NCI-H1092 treated with DMSO at 0.1 percent for 48 hours (cell line): ENCODE measurements at regions not wholly inside any gene's neighbourhood (a gene's known extent, or its start where the extent isn't known, plus 50 kb on each side); places are given as distances from the start of the nearest gene placed in this dataset.
"Not testable (repeated sequence)": the region's sequence is repeated elsewhere in the genome, so short reads cannot be mapped to it uniquely, and the experiment has no call there.

Experiments
- DNase-seq: peaks from one replicate; lab custom pipeline; 2025; lab: John Stamatoyannopoulos, UW

DNA sequence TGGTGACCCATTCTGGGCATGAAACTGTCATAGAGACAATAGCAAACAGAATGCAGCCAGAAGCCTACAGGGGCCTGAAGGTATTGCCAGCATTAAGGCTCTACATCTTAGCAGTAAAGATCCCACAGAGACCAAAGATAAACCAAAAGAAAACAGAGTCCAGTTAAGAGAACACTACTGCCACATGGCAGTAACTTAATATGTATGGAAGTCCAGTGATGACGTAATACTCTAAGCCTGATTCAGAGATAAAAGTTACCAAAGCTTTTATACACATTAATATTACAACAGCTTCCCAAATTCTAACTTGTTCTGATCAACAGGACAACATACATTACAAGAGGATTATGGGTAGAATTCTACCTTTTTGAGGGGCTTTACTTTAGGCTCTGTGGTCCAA is 371.5 kb downstream of the PRELID2 start:
- DNase-seq = no peak

DNA sequence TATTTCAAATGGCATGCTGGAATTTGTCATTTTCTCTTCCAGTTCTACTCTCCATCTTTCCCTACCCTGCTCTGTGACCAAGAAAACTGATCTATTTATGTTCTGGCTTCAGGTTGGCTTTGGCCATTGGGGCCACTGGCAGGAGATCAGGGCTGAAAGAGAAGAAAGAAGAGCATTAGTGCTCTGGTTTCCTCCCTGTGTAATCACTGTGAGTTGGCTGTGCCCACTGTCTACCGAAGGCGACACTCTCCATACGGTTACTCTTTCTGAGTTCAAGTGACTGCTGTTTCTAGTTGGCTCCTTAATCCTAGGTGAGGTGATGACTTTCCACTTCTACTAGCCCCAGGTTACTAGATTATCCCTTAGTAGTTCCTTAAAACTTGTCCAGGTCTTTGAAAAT is 372.6 kb downstream of the PRELID2 start:
- no peak for DNase-seq

DNA sequence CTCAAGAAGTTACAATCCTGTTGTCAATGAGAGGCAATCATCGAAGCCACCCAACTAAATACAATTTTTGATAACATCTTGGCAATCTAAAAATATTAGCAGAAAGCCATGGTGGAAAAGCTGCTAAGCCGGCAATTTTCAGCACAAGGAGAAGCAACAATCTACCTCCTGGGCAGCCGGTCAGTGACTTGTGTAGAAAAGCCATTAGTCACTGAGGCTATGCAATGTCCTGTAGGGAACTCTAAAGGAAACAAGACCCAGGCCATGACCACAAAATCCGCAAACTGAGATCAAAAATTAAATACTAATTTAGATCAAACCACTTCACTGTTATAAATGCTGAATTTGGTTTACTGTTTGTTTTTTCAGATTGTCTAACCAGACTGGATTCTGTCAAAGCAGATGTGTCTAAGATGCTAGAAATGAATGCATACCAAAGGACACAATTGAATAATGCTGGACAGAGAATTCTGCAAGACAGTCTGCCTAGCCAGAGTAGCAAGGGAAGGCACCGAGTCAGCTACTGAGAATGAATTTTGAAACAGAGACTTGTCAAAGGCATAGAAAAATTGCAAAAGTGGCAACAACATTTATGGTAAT is 384.8 kb downstream of the PRELID2 start:
- DNase-seq = no peak

DNA sequence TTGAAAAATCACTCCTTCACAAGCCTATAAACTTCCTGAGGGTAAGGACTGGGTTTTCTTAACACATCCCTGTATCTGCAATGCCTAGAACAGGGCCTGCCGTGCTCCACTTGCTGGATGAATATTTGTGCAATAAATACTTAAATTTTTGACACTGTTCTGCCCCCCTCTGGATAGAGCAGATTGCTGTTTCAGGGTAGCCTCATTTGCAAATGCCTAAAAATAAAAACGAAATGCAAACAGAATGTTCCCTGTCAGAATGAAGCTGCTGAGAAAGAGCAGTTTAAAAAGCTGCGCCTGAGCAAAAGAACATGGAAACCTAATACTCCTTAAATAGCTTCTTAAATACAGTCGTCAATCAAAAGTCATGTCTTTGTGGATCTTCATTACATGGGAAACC is 385.3 kb downstream of the PRELID2 start:
- no peak for DNase-seq

DNA sequence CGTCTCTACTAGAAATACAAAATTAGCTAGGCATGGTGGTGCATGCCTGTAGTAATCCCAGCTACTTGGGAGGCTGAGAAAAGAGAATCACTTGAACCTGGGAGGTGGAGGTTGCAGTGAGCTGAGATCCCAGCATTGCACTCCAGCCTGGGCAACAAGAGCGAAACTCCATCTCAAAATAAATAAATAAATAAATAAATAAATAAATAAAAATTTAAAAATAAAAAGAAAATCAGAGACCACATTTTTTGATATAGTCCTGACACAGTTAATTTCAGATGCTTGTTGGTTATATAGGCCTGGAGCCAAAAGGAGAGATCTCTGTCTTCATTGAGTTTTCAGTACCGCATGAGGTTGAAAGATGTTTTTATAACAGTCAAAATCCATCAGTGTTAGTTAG is 388.3 kb downstream of the PRELID2 start:
- not testable (repeated sequence) for DNase-seq

DNA sequence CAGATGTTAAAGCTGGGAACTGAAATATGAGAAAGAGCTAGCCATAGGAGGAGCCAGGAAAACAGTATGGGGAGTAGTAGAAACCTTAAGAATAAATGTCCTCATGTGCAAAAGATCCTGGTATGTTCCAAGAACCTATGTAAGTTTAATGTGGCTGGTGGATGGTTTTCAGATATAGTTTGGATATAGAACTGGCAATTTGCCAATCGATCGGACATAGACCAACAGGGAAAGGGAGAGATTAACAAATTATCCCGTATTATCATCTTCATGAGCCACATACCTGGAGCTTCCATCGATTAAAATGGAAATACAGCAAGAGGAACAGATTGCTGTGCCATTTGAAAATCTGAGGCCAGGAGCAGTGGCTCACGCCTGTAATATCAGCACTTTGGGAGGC is 388.7 kb downstream of the PRELID2 start:
- DNase-seq = no peak

DNA sequence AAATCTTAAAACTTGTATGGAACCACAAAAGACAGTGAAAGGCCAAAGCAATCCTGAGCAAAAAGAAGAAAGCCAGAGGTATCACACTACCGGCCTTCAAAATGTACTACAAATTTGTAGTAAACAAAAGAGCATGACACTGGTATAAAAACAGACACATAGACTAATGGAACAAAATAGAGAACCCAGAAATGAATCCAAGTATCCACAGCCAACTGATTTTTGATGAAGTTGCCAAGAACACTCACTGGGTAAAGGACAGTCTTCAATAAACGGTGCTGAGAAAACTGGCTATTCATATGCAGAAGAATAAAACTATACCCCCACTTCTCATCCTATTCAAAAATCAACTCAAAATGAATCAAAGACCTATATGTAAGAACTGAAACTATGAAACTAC is 390.1 kb downstream of the PRELID2 start:
- DNase-seq = no peak

DNA sequence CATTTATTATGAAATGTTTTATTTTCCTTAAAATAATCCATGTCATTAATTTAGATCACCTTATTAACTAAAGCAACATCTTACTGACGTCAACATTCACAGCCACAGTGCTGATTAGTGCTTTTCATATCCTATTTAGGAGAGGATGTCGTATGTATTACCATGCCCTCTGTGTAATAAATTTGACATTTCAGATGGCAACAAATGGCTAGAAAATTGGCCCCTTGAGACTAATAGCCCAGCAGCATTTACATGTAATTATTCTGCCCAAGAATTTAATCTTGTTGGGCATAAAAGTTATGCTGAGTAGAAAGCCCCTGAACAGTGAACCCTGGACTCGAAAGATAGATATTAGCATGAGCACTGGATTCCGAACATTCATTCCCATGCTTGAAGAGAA is 391.2 kb downstream of the PRELID2 start:
- no peak for DNase-seq

DNA sequence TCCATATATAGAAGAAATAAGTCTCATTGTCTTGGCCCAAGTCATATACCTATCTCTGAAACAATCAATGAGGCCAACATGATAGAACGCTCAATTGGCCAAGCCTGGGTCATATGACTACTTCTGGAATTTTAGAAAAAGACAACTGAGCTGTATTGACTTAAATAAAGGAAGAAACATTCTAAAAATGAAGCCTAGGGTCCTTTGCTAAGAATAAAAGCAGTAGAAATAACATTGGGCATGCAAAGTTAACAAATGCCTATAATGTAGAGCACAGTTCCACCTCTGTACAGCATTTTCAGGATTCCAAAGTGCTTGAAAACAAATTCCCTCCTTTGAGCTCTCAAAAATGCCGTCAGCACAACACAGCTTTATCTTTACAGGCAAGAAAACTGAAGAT is 391.8 kb downstream of the PRELID2 start:
- DNase-seq = no peak

DNA sequence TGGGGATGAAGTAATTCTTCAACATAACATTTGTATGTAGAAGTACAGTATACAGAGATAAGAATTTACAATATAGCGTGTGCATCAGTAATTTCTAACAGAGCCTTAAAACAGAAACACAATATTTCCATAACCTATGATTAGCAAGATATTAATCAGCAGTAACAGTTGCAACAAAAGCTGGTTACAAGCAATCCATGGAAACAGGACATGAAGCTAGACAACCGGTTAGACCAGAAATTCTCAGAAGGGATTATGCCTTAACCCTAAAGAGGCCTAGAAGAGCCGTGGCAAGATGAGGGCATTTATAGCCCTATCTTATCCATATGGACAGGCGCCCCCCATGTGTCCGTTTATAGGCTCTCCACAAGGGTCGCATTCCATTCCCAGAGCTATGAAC is 392.5 kb downstream of the PRELID2 start:
- not testable (repeated sequence) for DNase-seq

DNA sequence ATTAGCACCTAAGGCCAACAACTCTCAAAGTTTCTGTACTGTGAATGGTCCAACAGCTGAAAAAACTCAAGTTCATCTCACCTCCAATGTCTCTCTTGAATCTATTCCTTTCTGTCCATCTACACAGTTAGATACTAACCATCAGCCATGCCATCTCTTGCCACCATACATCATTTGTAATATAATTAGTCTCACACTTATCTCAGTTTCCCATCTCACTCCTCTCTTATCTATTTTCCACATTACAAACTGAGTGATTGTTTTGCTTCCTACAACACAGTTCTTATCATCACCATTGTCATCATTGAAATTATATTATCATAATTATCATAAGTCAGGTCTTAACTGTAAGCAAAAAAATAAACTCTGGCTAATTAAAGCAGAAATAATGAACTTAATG is 393.9 kb downstream of the PRELID2 start:
- DNase-seq = no peak

DNA sequence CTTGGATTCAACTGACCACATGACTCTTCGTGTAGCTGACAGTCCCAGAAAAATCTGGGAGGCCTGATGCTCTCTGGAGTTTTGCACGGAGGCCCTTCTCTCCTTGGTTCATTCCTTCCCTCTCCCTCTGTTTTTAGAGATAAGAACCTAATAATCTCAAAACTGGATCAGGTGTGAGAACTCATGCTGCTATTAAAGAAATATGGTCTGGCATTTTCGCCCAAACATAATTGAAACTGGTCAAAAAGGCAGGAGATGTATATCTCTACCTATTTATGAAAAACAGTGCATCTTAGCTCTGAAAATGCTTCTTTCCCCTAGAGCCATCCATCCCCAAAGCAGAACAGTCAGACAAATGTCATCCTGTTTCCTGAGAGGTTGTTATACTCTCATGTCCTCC is 397.5 kb downstream of the PRELID2 start:
- no peak for DNase-seq

DNA sequence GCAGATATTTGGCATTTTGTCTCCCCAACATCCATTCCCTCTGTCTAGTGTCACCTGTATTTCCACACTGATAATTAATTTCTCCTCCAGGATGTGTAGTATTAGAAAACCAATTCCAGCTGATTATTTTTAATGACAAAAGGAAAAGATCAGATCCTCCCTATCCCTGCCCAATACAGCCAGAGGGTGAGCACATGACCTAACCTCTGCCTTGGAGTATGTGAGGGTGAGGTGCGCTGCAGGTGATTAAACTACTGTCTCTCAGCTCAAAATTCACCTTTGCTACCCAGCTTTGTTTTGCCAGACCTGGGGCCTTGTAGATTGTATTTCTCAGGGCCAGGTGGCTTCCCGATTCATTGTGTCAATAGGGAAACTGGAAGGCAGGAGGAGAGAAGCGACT is 402.1 kb downstream of the PRELID2 start:
- DNase-seq = no peak

DNA sequence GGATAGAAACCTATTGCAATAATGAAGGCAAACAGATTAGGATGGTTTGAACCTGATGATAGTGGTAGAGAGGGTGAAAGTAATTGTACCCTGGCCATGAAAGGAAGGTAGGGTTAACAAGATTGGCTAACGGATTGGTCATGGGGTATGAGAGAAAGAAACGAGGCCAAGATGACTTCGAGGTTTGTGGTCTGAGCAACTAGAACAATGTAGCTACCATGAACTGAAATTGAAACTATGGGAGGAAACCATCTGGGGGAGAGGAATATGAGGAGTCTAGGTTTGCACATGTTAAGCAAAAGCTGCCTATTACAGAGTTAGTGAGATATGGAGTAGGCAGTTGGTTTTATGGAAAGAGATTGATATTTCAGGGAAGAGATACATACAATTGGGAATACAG is 406.0 kb downstream of the PRELID2 start:
- no peak for DNase-seq

DNA sequence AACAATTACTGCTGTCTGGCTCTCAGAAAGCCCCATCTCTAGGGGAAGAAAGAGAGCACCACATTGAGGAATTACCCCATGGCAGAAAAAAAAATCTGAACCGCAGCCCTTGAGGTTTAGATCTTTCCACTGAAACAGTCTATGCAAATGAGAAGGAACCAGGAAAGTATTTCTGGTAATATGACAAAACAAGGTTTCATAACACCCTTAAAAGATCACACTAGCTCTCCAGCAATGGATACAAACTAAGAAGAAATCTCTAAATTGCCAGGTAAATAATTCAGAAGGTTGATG is 427.1 kb downstream of the PRELID2 start:
- no peak for DNase-seq

DNA sequence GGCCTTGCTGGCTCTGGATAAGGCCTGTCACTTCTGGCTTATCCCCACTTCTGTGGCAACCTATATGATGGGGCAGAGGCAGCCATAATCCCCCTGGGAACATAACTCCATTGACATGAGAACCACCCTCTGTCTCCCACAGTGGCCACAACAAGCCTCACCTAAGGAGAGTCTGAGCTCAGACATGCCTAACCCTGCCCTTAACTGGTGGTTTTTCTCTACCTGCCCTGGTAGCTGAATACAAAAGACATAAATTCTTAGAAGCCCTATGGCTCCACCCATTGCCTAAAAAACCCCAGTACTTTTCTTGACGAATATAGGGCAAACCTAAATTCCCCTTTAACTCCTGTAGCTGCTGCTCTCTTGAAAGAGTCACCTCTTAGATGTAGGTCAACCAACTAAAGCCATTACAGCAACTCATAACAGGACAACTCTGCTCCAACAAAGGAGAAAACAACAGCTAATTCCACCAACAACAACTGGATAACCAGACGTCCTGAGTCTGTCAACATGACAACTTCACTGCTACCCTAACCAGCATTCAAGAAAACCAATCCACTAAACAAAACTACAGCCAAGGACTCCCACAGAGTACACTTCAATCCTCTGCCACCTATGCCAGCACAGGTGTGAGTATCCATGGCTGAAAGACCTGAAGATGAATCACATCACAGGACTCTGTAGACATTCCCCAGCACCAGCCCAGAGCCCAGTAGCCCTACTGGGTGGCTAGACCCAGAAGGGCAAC is 427.7 kb downstream of the PRELID2 start:
- DNase-seq = no peak

DNA sequence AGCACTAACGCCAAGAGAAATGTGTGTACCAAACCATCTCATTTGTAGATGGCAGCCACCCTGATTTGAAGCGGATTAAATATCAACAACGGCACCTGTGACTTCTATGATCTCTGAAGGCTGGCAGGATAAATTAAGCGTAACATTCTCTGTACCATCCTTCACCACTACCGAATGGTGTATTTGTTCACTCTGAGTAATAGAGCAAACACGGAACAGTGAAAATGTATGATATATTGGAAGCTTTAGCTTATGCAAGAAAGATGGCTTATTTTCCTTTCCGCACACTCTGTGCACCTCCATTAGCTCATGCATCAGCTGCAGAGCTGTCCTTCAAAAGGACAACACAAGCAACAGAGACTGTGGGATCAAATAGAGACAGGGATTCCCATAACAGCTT is 431.1 kb downstream of the PRELID2 start:
- no peak for DNase-seq

DNA sequence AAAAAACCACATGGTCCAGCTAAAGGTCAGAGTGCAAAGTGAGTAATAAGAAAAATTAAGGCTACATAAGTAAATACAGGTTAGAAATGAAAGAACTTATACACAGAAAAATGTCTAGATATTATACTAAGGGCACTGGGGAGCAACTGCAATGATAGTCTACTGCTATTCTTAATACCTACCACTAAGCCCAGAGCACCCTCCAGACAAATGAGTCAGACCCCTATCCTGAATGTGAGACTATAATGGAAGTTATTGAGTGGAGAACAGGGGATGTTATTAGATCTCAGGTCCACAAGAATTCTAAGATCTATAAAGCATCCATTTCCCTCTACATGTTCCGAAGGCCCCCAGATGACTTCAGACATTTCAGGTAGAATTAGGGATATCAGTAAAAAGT is 438.3 kb downstream of the PRELID2 start:
- no peak for DNase-seq

DNA sequence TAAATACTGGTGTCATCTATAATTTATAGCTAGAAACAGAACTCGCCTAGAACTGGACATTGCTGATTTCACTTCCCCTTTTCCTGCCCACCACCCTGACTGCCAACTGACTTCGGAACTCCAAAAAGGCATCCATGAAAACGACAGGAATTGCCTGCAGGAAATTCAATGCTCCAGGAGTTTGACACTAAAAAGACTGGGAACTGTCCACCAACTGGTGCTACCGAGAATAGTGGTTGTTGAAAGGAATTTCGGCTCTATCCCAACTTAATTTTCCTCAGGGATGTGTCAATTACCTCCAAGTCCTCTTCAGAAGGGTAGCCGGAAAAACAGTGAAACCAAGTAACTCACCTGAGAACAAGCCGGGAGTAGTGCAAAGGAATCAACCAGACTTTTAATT is 440.0 kb downstream of the PRELID2 start:
- not testable (repeated sequence) for DNase-seq

DNA sequence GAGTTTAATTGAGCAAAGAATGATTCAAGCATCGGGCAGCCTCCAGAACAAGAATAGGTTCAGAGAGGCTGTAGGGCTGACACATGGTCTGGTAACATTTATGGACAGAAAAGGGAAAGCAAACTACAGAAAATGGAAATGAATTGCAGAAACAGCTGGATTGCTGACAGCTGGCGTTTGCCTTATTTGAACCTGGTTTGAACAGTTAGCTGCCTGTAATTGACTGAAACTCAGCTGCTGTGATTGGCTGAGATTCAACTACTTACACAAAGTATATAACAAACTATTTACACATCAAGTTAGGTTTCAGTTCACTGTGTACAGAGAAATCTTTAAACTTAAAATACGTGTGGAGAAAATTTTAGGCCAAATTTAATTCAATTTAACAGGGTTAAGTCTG is 441.7 kb downstream of the PRELID2 start:
- no peak for DNase-seq

DNA sequence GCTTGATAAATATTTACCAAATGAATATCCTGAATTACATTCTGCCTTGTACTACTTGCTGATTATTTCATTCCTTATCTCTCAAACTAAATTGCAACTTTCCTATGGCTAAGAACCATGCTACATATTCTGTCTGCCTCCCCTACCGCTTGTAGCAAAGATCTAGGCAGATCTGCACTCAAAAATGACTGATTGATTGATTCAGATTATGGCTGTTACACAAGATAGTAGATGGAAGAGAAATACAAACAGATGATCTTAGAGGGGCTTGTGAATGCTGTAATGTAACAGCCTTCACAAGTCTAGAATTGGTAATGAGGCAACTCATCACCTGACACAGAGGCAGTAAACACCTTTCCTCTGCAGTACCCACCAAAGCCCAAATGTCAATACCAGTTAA is 446.1 kb downstream of the PRELID2 start:
- DNase-seq = no peak

DNA sequence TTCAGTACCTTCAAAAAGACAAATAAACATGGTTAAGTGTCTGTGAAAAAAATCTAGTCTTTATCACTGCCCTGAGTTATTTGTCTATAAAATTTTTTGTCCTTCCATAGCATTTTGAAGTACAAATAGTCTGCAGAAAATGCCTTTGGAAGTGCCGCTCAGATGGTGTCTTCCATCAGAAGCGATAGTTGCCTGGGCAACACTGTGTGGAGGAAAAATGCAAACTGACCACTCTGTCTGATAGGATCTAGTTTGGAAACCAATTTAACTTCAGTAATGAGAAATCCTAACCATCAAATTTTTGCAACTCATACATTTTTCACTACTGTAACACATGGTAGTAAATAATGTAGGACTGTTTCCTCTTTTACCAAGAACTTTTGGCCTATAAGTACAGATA is 449.9 kb downstream of the PRELID2 start:
- DNase-seq = no peak

DNA sequence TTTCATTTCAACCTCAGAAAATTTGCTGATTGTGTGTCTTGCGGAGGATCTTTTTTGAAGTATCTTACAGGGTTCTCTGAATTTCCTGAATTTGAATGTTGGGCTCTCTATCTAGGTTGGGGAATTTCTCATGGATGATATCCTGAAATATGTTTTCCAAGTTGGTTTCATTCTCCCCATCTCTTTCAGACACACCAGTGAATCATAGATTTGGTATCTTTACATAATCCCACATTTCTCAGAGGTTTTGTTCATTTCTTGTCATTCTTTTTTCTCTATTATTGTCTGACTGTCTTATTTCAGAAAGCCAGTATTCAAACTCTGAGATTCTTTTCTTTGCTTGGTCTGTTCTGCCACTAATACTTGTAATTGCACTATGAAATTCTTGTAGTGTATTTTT is 456.9 kb downstream of the PRELID2 start:
- no peak for DNase-seq

DNA sequence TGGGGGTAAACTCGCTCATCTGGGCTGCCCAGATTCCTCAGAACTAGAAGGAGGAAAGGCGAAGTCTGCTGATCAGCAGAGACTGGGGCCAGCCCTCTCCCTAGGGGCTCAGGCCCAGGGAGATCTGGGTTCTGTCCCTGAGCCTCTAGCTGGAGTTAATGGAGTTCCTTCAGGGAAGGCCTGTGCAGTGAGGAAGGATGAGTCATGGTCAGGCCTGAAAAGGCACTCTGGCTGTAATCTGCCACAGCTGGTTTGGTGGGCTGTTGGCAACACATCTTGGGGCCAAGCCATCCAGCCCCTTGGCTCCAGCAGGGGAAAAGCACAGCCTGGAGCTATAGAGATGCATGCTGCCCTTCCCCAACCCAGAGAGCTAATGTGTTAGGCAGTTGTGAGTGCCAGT is 459.6 kb downstream of the PRELID2 start:
- DNase-seq = no peak
